ENCODE measurements at regions not wholly inside any gene's neighbourhood (a gene's known extent, or its start where the extent isn't known, plus 50 kb on each side); places are given as distances from the start of the nearest gene placed in this dataset.
A peak's percentile ranks its signal among the peaks of the same experiment; 100 is the strongest.

GRCh38 chr1:213371525-213371846 lies 320.4 kb downstream of the RPS6KC1 start:
- Histone ChIP-seq H3K4me3 (ENCODE audit: low read length) (no peak overlapping the region), H3K9me3 (replicated peaks; ENCODE audit: insufficient read depth, low read length) (no peaks in the 10 kb centered on the region), H3K27me3 (replicated peaks; ENCODE audit: insufficient read depth, low read length) (no peaks in the 10 kb centered on the region), H3K9ac (ENCODE audit: low read length) (no peak overlapping the region), H3K4me1 (ENCODE audit: low read length) (no peaks in the 10 kb centered on the region), H3K9me2 (replicated peaks; ENCODE audit: insufficient read depth, low read length) (no peaks in the 10 kb centered on the region), H3K4me2 (ENCODE audit: low read depth, low read length) (no peak overlapping the region), H4K20me1 (ENCODE audit: insufficient read depth, low read length) (no peaks in the 10 kb centered on the region), H3K36me3 (replicated peaks; ENCODE audit: insufficient read depth, low read length) (no peaks in the 10 kb centered on the region), H3K79me2 (ENCODE audit: low read length) (no peaks in the 10 kb centered on the region), H3K27ac (ENCODE audit: low read length) (no peak overlapping the region), H2AFZ (ENCODE audit: low read length) (no peak overlapping the region), H3F3A (ENCODE audit: insufficient read depth, low read length) (no peaks in the 10 kb centered on the region)
- no peak for DNase-seq
- TF ChIP-seq EZH2 (optimal IDR thresholded peaks at IDR 0.05; ENCODE audit: low read depth, low read length) (no peak), EZH2phosphoT487 (IDR thresholded peaks at IDR 0.05; ENCODE audit: low read length) (no peak), CTCF (IDR thresholded peaks at IDR 0.05; ENCODE audit: low read length) (no peak)

- no peaks in the 10 kb centered on the region for H4K20me1 ChIP-seq (ENCODE audit: insufficient read depth, low read length)
- no peak overlapping the region for H2AFZ ChIP-seq (ENCODE audit: low read length)
- TF ChIP-seq CTCF (IDR thresholded peaks at IDR 0.05; ENCODE audit: low read length), result no peak
- no peak for TF ChIP-seq EZH2phosphoT487 (IDR thresholded peaks at IDR 0.05; ENCODE audit: low read length)
- no peak for TF ChIP-seq EZH2 (optimal IDR thresholded peaks at IDR 0.05; ENCODE audit: low read depth, low read length)
- H3K27me3 ChIP-seq (replicated peaks; ENCODE audit: insufficient read depth, low read length), result no peaks in the 10 kb centered on the region
- H3K9ac ChIP-seq (ENCODE audit: low read length), result no peak overlapping the region
- no peaks in the 10 kb centered on the region for H3K36me3 ChIP-seq (replicated peaks; ENCODE audit: insufficient read depth, low read length)
- H3K9me3 ChIP-seq (replicated peaks; ENCODE audit: insufficient read depth, low read length), result no peaks in the 10 kb centered on the region
- H3K9me2 ChIP-seq (replicated peaks; ENCODE audit: insufficient read depth, low read length), result no peaks in the 10 kb centered on the region
- no peak for DNase-seq
- H3K4me1 ChIP-seq (ENCODE audit: low read length), result no peaks in the 10 kb centered on the region
- no peaks in the 10 kb centered on the region for H3K79me2 ChIP-seq (ENCODE audit: low read length)
- no peaks in the 10 kb centered on the region for H3F3A ChIP-seq (ENCODE audit: insufficient read depth, low read length)
- H3K4me3 ChIP-seq (ENCODE audit: low read length), result no peak overlapping the region
- H3K27ac ChIP-seq (ENCODE audit: low read length), result no peak overlapping the region
- H3K4me2 ChIP-seq (ENCODE audit: low read depth, low read length), result no peak overlapping the region
These were observed 321.0 kb downstream of the RPS6KC1 start for GRCh38 chr1:213371847-213372619.

GRCh38 chr1:213374369-213374768 lies 323.3 kb downstream of the RPS6KC1 start:
- Histone ChIP-seq H4K20me1 (ENCODE audit: insufficient read depth, low read length) (no peaks in the 10 kb centered on the region), H3K79me2 (ENCODE audit: low read length) (no peaks in the 10 kb centered on the region), H3K9me2 (replicated peaks; ENCODE audit: insufficient read depth, low read length) (no peaks in the 10 kb centered on the region), H3K27ac (ENCODE audit: low read length) (no peak overlapping the region), H3K36me3 (replicated peaks; ENCODE audit: insufficient read depth, low read length) (no peaks in the 10 kb centered on the region), H3K9ac (ENCODE audit: low read length) (no peak overlapping the region), H3K27me3 (replicated peaks; ENCODE audit: insufficient read depth, low read length) (no peaks in the 10 kb centered on the region), H3K9me3 (replicated peaks; ENCODE audit: insufficient read depth, low read length) (no peaks in the 10 kb centered on the region), H3K4me2 (ENCODE audit: low read depth, low read length) (no peak overlapping the region), H3K4me1 (ENCODE audit: low read length) (no peaks in the 10 kb centered on the region), H2AFZ (ENCODE audit: low read length) (no peak overlapping the region), H3F3A (ENCODE audit: insufficient read depth, low read length) (no peaks in the 10 kb centered on the region), H3K4me3 (ENCODE audit: low read length) (no peak overlapping the region)
- peak; percentile 68 for DNase-seq
- TF ChIP-seq EZH2phosphoT487 (IDR thresholded peaks at IDR 0.05; ENCODE audit: low read length) (no peak), CTCF (IDR thresholded peaks at IDR 0.05; ENCODE audit: low read length) (peak; percentile 99)

Data from MM.1S (cell line).